A673 (cell line): ENCODE measurements at regions not wholly inside any gene's neighbourhood (a gene's known extent, or its start where the extent isn't known, plus 50 kb on each side); places are given as distances from the start of the nearest gene placed in this dataset.

Experiments used
- CTCF ChIP-seq: fragments of 300-800, 200-600 bp; sonication (generic); conservative IDR thresholded peaks from 2 replicates; pipeline ENCODE4 v1.5.1; 2017; ENCODE audit warnings: low read depth, mild to moderate bottlenecking, antibody characterized with exemption, low read length, moderate library complexity, mixed read lengths
- EZH2 ChIP-seq: fragments of 200-600 bp; sonication (generic); IDR thresholded peaks from 2 replicates; pipeline ENCODE4 v1.6.1; 2017; ENCODE audit warnings: borderline replicate concordance, low read depth, mild to moderate bottlenecking, mixed read lengths, antibody characterized with exemption, low read length; ENCODE audit not compliant: poor library complexity, severe bottlenecking

DNA sequence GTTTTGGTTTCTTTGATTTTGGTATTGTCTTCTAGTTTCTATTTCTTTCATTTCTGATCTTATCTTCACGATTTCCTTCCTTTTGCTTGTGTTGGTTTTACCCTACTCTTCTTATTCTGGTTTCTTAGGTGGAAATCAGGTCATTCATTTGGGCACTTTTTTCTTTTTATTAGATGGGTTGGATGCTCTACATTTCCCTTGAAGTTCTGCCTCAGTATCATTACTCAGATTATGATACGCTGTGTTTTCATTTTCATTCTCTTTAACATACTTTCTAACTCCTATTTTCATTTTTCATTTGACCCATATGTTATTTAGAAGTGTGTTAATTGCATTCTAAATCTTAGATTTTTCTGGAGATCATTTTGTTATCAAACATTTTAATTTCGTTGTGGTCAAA is 108.6 kb downstream of the IRF8 start:
- TF ChIP-seq EZH2 (no peak), CTCF (no peak)
